PC-9 (cell line): ENCODE measurements at regions not wholly inside any gene's neighbourhood (a gene's known extent, or its start where the extent isn't known, plus 50 kb on each side); places are given as distances from the start of the nearest gene placed in this dataset.

Experiments used
- EZH2 ChIP-seq: fragments of 200-600 bp; sonication (generic); IDR thresholded peaks from 2 replicates; pipeline ENCODE4 v1.8.0; 2017; ENCODE audit warnings: antibody characterized with exemption, low read depth
- TF ChIP-seq, protein P1 (sequence below): fragments of 200-600 bp; sonication (generic); conservative IDR thresholded peaks from 2 replicates; pipeline ENCODE4 v1.6.1; 2017; ENCODE audit warnings: mixed run types, antibody characterized with exemption, mild to moderate bottlenecking, moderate library complexity

GRCh38 chr2:185664384-185664783 lies 74.2 kb upstream of the FSIP2 start:
- TF ChIP-seq, protein P1, sequence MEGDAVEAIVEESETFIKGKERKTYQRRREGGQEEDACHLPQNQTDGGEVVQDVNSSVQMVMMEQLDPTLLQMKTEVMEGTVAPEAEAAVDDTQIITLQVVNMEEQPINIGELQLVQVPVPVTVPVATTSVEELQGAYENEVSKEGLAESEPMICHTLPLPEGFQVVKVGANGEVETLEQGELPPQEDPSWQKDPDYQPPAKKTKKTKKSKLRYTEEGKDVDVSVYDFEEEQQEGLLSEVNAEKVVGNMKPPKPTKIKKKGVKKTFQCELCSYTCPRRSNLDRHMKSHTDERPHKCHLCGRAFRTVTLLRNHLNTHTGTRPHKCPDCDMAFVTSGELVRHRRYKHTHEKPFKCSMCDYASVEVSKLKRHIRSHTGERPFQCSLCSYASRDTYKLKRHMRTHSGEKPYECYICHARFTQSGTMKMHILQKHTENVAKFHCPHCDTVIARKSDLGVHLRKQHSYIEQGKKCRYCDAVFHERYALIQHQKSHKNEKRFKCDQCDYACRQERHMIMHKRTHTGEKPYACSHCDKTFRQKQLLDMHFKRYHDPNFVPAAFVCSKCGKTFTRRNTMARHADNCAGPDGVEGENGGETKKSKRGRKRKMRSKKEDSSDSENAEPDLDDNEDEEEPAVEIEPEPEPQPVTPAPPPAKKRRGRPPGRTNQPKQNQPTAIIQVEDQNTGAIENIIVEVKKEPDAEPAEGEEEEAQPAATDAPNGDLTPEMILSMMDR: no peak
- no peak for TF ChIP-seq EZH2
